ENCODE measurements at regions not wholly inside any gene's neighbourhood (a gene's known extent, or its start where the extent isn't known, plus 50 kb on each side); places are given as distances from the start of the nearest gene placed in this dataset.

GRCh38 chr11:110918351-110918750, 206.1 kb upstream of the ARHGAP20 start:
- H3K23me2 ChIP-seq (ENCODE audit: insufficient read length, low read depth, low read length, poor library complexity, severe bottlenecking), result no peaks in the 10 kb centered on the region
- no peak overlapping the region for H3K18ac ChIP-seq (ENCODE audit: insufficient read length, low read depth, low read length)
- Mint-ChIP-seq H3K4me3 (no peak overlapping the region; a peak in 1 of 5 replicates), H3K27me3 (ENCODE audit: low read depth) (no peaks in the 10 kb centered on the region; the same call in none of the 2 replicates), H3K27ac (peak overlapping the region in 1 of 3 experiments; percentile 50; a peak in 1 of 7 replicates), H3K4me1 (no peaks in the 10 kb centered on the region), H3K9me3 (peaks cover 3 to 8% of the 10 kb centered on the region in 2 experiments; a peak in 2 of 5 replicates), H3K36me3 (ENCODE audit: insufficient read depth in 1 of 3, low read depth in 3 of 3) (no peaks in the 10 kb centered on the region; a peak in 2 of 7 replicates)
- no peak overlapping the region for H3K23ac ChIP-seq (ENCODE audit: insufficient read length, low read depth, low read length)
- H2BK12ac ChIP-seq (ENCODE audit: insufficient read length, low read depth, low read length), result no peak overlapping the region
- H4K20me1 ChIP-seq (ENCODE audit: control insufficient read depth, insufficient read depth, insufficient read length), result no peaks in the 10 kb centered on the region
- no peaks in the 10 kb centered on the region for H3K79me1 ChIP-seq (ENCODE audit: insufficient read depth, low read depth, low read length, poor library complexity, severe bottlenecking)
- H3K4me1 ChIP-seq (ENCODE audit: insufficient read depth, low read length), result no peaks in the 10 kb centered on the region
- no peak for TF ChIP-seq CTCF (conservative IDR thresholded peaks at IDR 0.05)
- no peak overlapping the region for H2AFZ ChIP-seq (ENCODE audit: low read length)
- DNase-seq, result no peak
- no peak overlapping the region for H4K8ac ChIP-seq (replicated peaks; ENCODE audit: insufficient read length, low read depth, low read length)
- H4K5ac ChIP-seq (ENCODE audit: insufficient read length, low read depth, low read length), result no peak overlapping the region
- no peak overlapping the region for H3T11ph ChIP-seq (ENCODE audit: low read length)
- no peak overlapping the region for H4K91ac ChIP-seq (ENCODE audit: insufficient read length, low read depth, low read length)
- no peak overlapping the region for H2AK5ac ChIP-seq (ENCODE audit: insufficient read length, low read length)
- H3K14ac ChIP-seq (ENCODE audit: insufficient read depth, low read length), result no peak overlapping the region
- no peaks in the 10 kb centered on the region for H3K9me3 ChIP-seq (ENCODE audit: control insufficient read depth, low read depth, low read length)
- no peak overlapping the region for H2BK120ac ChIP-seq (ENCODE audit: low read depth, low read length, poor library complexity, severe bottlenecking)
- no peaks in the 10 kb centered on the region for H3K27me3 ChIP-seq (ENCODE audit: insufficient read depth, low read length)
- WGBS (ENCODE audit: extremely low coverage, insufficient read length, low lambda C conversion rate), result no CpG with 5 or more reads among the region's 1 CpG
- no peak overlapping the region for H3K56ac ChIP-seq (ENCODE audit: insufficient read length, low read depth, low read length)
- no peak overlapping the region for H3K4ac ChIP-seq (ENCODE audit: low read depth, low read length)
- no peak overlapping the region for H2BK20ac ChIP-seq (ENCODE audit: low read depth, low read length, poor library complexity, severe bottlenecking)
- no peak overlapping the region for H3K4me2 ChIP-seq (ENCODE audit: insufficient read depth, insufficient read length, low read length)
- H3K9ac ChIP-seq (ENCODE audit: extremely low read depth, insufficient read length, low read length), result no peak overlapping the region
- H3K27ac ChIP-seq (ENCODE audit: insufficient read length, low read depth, low read length), result no peak overlapping the region
- H2BK15ac ChIP-seq (ENCODE audit: low read depth, low read length), result no peak overlapping the region
- H2BK5ac ChIP-seq (ENCODE audit: insufficient read length, low read length), result no peak overlapping the region
- no peaks in the 10 kb centered on the region for H3K79me2 ChIP-seq (ENCODE audit: insufficient read depth, low read length)
